WTC11 (cell line): ENCODE measurements at regions not wholly inside any gene's neighbourhood (a gene's known extent, or its start where the extent isn't known, plus 50 kb on each side); places are given as distances from the start of the nearest gene placed in this dataset.

Source experiments
- ATAC-seq: fragments of 200-7000 bp; cut with Tn5 transposase; 2 replicates; pipeline ENCODE4 v1.10.0; 2021; ENCODE audit warnings: mild to moderate bottlenecking, moderate library complexity
- CTCF ChIA-PET: fragments of 300-600 bp; sonication (Branson Sonifier 250); formaldehyde crosslinking; loops from one replicate; lab custom pipeline; 2021; ENCODE audit warnings: antibody characterized with exemption; lab: Charles Lee
- POLR2A ChIA-PET: fragments of 350-600 bp; sonication (Branson Sonifier 250); formaldehyde crosslinking; loops from one replicate; lab custom pipeline; 2021; ENCODE audit warnings: antibody characterized with exemption; lab: Charles Lee
- DNase-seq: peaks from one replicate; pipeline ENCODE4 v3.0.0; 2021; ENCODE audit warnings: low spot score
- H3K27ac Mint-ChIP-seq: 2 replicates; pipeline ENCODE4 v1.8.0; 2021; ENCODE audit warnings: mixed read lengths
- H3K27me3 Mint-ChIP-seq: 2 replicates; pipeline ENCODE4 v1.8.0; 2021; ENCODE audit warnings: low read depth, mild to moderate bottlenecking, moderate library complexity, mixed read lengths
- H3K36me3 Mint-ChIP-seq: 2 replicates; pipeline ENCODE4 v1.8.0; 2021; ENCODE audit warnings: mixed read lengths
- H3K4me1 Mint-ChIP-seq: 2 replicates; pipeline ENCODE4 v1.8.0; 2022; ENCODE audit warnings: mixed read lengths
- H3K4me3 Mint-ChIP-seq: 2 replicates; pipeline ENCODE4 v1.8.0; 2021; ENCODE audit warnings: mild to moderate bottlenecking, moderate library complexity, mixed read lengths
- H3K9me3 Mint-ChIP-seq: 2 replicates; pipeline ENCODE4 v1.8.0; 2021; ENCODE audit warnings: mixed read lengths
- CTCF ChIP-seq: fragments of 200-600 bp; IDR thresholded peaks from 2 replicates; pipeline ENCODE4 v1.8.0; 2022; ENCODE audit warnings: antibody characterized with exemption
- FOXJ3 ChIP-seq: sonication (generic); formaldehyde crosslinking; IDR thresholded peaks from 2 replicates; pipeline ENCODE4 v1.9.0; 2021; ENCODE audit warnings: missing genetic modification reagents, mild to moderate bottlenecking, borderline replicate concordance
- FOXK1 ChIP-seq: sonication (generic); formaldehyde crosslinking; IDR thresholded peaks from 2 replicates; pipeline ENCODE4 v1.8.0; 2022; ENCODE audit warnings: mild to moderate bottlenecking, moderate library complexity, missing genetic modification reagents
- FOXP1 ChIP-seq: sonication (generic); formaldehyde crosslinking; IDR thresholded peaks from 2 replicates; pipeline ENCODE4 v1.8.0; 2022; ENCODE audit warnings: missing genetic modification reagents, mild to moderate bottlenecking, moderate library complexity, borderline replicate concordance
- GTF2I ChIP-seq: fragments of 250-450 bp; sonication (Bioruptor Pico); conservative IDR thresholded peaks from 2 replicates; pipeline ENCODE4 v1.4.0; 2021; ENCODE audit warnings: mild to moderate bottlenecking
- HMGA2 ChIP-seq: fragments of 250-450 bp; sonication (Bioruptor Pico); IDR thresholded peaks from 2 replicates; pipeline ENCODE4 v1.4.0; 2021; ENCODE audit warnings: mild to moderate bottlenecking, moderate library complexity
- IRF1 ChIP-seq: sonication (generic); formaldehyde crosslinking; IDR thresholded peaks from 2 replicates; pipeline ENCODE4 v1.8.0; 2023; ENCODE audit warnings: missing genetic modification reagents
- MAX ChIP-seq: sonication (generic); formaldehyde crosslinking; IDR thresholded peaks from 2 replicates; pipeline ENCODE4 v1.8.0; 2022; ENCODE audit warnings: mild to moderate bottlenecking, missing genetic modification reagents
- MXD4 ChIP-seq: fragments of 250-450 bp; sonication (Bioruptor Pico); IDR thresholded peaks from 2 replicates; pipeline ENCODE4 v1.8.0; 2021; ENCODE audit warnings: mild to moderate bottlenecking, moderate library complexity, borderline replicate concordance
- MYBL2 ChIP-seq: sonication (generic); formaldehyde crosslinking; IDR thresholded peaks from 2 replicates; pipeline ENCODE4 v1.8.1; 2023; ENCODE audit warnings: mild to moderate bottlenecking, moderate library complexity, missing genetic modification reagents
- OVOL2 ChIP-seq: fragments of 250-450 bp; sonication (Bioruptor Pico); IDR thresholded peaks from 2 replicates; pipeline ENCODE4 v1.9.0; 2021; ENCODE audit warnings: mild to moderate bottlenecking, borderline replicate concordance
- SMAD3 ChIP-seq: sonication (generic); formaldehyde crosslinking; IDR thresholded peaks from 2 replicates; pipeline ENCODE4 v1.8.0; 2022; ENCODE audit warnings: missing genetic modification reagents, mild to moderate bottlenecking, borderline replicate concordance
- SP1 ChIP-seq: sonication (generic); formaldehyde crosslinking; conservative IDR thresholded peaks from 2 replicates; pipeline ENCODE4 v1.8.1; 2022; ENCODE audit warnings: missing genetic modification reagents
- TEAD1 ChIP-seq: sonication (generic); formaldehyde crosslinking; IDR thresholded peaks from 2 replicates; pipeline ENCODE4 v1.8.0; 2022; ENCODE audit warnings: mild to moderate bottlenecking, missing genetic modification reagents
- ZMAT4 ChIP-seq: fragments of 250-450 bp; sonication (Bioruptor Pico); IDR thresholded peaks from 2 replicates; pipeline ENCODE4 v1.9.0; 2021; ENCODE audit warnings: mild to moderate bottlenecking
- ZNF219 ChIP-seq: sonication (generic); formaldehyde crosslinking; IDR thresholded peaks from 2 replicates; pipeline ENCODE4 v1.8.0; 2023; ENCODE audit warnings: missing genetic modification reagents, mild to moderate bottlenecking, borderline replicate concordance
- ZNF425 ChIP-seq: fragments of 250-450 bp; sonication (Bioruptor Pico); conservative IDR thresholded peaks from 2 replicates; pipeline ENCODE4 v1.9.0; 2021; ENCODE audit warnings: mild to moderate bottlenecking

- no peaks in the 10 kb centered on the region for H3K36me3 Mint-ChIP-seq
- no peak overlapping the region for H3K4me3 Mint-ChIP-seq
- H3K4me1 Mint-ChIP-seq: no peaks in the 10 kb centered on the region
- DNase-seq (no peak), ATAC-seq (no peak)
- no peak for TF ChIP-seq ZNF219 (CRISPR knock-in tag)
- no peak for TF ChIP-seq FOXK1
- TF ChIP-seq FOXP1 (CRISPR knock-in tag): no peak
- TF ChIP-seq GTF2I (CRISPR knock-in tag): no peak
- no peak for TF ChIP-seq CTCF
- no peak for TF ChIP-seq HMGA2
- no peak for TF ChIP-seq OVOL2 (CRISPR knock-in tag)
- no peak for TF ChIP-seq ZNF425
- TF ChIP-seq MXD4 (CRISPR knock-in tag): no peak
- TF ChIP-seq FOXJ3: no peak
- H3K27me3 Mint-ChIP-seq: no peaks in the 10 kb centered on the region
- peaks cover 4% of the 10 kb centered on the region; the same call in 1 of the 2 replicates for H3K9me3 Mint-ChIP-seq
- CTCF ChIA-PET: no interaction called here
- POLR2A ChIA-PET: no interaction called here
- H3K27ac Mint-ChIP-seq: no peak overlapping the region
These were observed 188.9 kb upstream of the OSR1 start for GRCh38 chr2:19547321-19547720.

GRCh38 chr2:19545507-19545906 lies 187.1 kb upstream of the OSR1 start:
- H3K4me1 Mint-ChIP-seq: no peaks in the 10 kb centered on the region; the same call in 1 of the 2 replicates
- ATAC-seq (no peak), DNase-seq (no peak)
- peaks cover 4% of the 10 kb centered on the region; the same call in 1 of the 2 replicates for H3K9me3 Mint-ChIP-seq
- H3K27ac Mint-ChIP-seq: no peak overlapping the region
- ChIA-PET POLR2A (no interaction called here), CTCF (interaction anchor here (1.2 kb wide), 1 partner anchor 201 kb away, joined by 3 read pairs; no protein-coding TSS in a partner anchor)
- no peaks in the 10 kb centered on the region for H3K27me3 Mint-ChIP-seq
- no peak for TF ChIP-seq MAX (CRISPR knock-in tag)
- TF ChIP-seq TEAD1: no peak
- TF ChIP-seq SMAD3 (CRISPR knock-in tag): no peak
- TF ChIP-seq SP1 (CRISPR knock-in tag): no peak
- no peak for TF ChIP-seq FOXJ3
- no peak for TF ChIP-seq IRF1
- TF ChIP-seq ZMAT4: no peak
- no peak overlapping the region for H3K4me3 Mint-ChIP-seq
- no peaks in the 10 kb centered on the region for H3K36me3 Mint-ChIP-seq

GRCh38 chr2:19543663-19544383 lies 185.4 kb upstream of the OSR1 start:
- Mint-ChIP-seq H3K4me1 (no peaks in the 10 kb centered on the region; the same call in 1 of the 2 replicates), H3K9me3 (no peaks in the 10 kb centered on the region), H3K36me3 (no peaks in the 10 kb centered on the region), H3K4me3 (no peak overlapping the region), H3K27me3 (no peaks in the 10 kb centered on the region), H3K27ac (no peak overlapping the region)
- ChIA-PET CTCF (interaction anchor here (2.1 kb wide), 1 partner anchor 166 kb away, joined by 5 read pairs; no protein-coding TSS in a partner anchor), POLR2A (no interaction called here)
- no peak for TF ChIP-seq MYBL2
- DNase-seq (no peak), ATAC-seq (no peak)
